Fibroblast of lung (primary cell): ENCODE measurements at regions not wholly inside any gene's neighbourhood (a gene's known extent, or its start where the extent isn't known, plus 50 kb on each side); places are given as distances from the start of the nearest gene placed in this dataset.

Experiments used
- EZH2 ChIP-seq: IDR thresholded peaks from 2 replicates; pipeline ENCODE4 v1.5.1; 2012; ENCODE audit warnings: low read length, control low read depth, mild to moderate bottlenecking; ENCODE audit errors: missing control alignments
- TF ChIP-seq, protein P1 (sequence below), 2 donors: IDR thresholded peaks in 1 of 2; conservative IDR thresholded peaks in 1 of 2; 1 replicate in 1 of 2; 2 replicates in 1 of 2; pipeline ENCODE4 v1.5.1; 2011 to 2012; ENCODE audit warnings: low read length in 2 of 2, control low read depth in 1 of 2, inconsistent platforms in 1 of 2, low read depth in 1 of 2, mild to moderate bottlenecking in 1 of 2

GRCh38 chr2:150978053-150978452, 283.6 kb downstream of the RBM43 start:
- no peak for TF ChIP-seq EZH2
- TF ChIP-seq, protein P1, sequence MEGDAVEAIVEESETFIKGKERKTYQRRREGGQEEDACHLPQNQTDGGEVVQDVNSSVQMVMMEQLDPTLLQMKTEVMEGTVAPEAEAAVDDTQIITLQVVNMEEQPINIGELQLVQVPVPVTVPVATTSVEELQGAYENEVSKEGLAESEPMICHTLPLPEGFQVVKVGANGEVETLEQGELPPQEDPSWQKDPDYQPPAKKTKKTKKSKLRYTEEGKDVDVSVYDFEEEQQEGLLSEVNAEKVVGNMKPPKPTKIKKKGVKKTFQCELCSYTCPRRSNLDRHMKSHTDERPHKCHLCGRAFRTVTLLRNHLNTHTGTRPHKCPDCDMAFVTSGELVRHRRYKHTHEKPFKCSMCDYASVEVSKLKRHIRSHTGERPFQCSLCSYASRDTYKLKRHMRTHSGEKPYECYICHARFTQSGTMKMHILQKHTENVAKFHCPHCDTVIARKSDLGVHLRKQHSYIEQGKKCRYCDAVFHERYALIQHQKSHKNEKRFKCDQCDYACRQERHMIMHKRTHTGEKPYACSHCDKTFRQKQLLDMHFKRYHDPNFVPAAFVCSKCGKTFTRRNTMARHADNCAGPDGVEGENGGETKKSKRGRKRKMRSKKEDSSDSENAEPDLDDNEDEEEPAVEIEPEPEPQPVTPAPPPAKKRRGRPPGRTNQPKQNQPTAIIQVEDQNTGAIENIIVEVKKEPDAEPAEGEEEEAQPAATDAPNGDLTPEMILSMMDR (conservative IDR thresholded peaks at IDR 0.05 in 1 of 2, IDR thresholded peaks at IDR 0.05 in 1 of 2; ENCODE audit: low read depth in 1 of 2, low read length in 2 of 2): no peak
